Daoy (cell line): ENCODE measurements at regions not wholly inside any gene's neighbourhood (a gene's known extent, or its start where the extent isn't known, plus 50 kb on each side); places are given as distances from the start of the nearest gene placed in this dataset.
"Not testable (repeated sequence)": the region's sequence is repeated elsewhere in the genome, so short reads cannot be mapped to it uniquely, and the experiment has no call there.

Source experiments
- DNase-seq: peaks from one replicate; pipeline ENCODE4 v3.0.0-alpha.2; 2015; ENCODE audit warnings: low read depth

GRCh38 chr15:22665711-22666110 is 120.7 kb upstream of the NIPA1 start:
- not testable (repeated sequence) for DNase-seq

DNA sequence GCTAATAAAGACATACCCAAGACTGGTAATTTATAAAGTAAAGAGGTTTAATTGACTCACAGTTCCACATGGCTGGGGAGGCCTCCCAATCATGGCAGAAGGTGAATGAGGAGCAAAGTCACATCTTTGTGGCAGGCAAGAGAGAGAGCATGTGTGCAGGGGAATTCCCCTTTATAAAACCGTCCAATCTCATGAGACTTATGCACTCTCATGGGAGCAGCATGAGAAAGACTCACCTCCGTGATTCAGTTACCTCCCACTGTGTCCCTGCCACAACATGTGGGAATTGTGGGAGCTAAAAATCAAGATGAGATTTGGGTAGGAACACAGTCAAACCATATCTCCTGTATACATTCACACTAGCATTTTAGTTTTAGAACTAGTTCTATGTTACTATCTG is 101.7 kb upstream of the NIPA1 start:
- peak; percentile 23 for DNase-seq

GRCh38 chr15:22699881-22700280 is 86.6 kb upstream of the NIPA1 start:
- not testable (repeated sequence) for DNase-seq

DNA sequence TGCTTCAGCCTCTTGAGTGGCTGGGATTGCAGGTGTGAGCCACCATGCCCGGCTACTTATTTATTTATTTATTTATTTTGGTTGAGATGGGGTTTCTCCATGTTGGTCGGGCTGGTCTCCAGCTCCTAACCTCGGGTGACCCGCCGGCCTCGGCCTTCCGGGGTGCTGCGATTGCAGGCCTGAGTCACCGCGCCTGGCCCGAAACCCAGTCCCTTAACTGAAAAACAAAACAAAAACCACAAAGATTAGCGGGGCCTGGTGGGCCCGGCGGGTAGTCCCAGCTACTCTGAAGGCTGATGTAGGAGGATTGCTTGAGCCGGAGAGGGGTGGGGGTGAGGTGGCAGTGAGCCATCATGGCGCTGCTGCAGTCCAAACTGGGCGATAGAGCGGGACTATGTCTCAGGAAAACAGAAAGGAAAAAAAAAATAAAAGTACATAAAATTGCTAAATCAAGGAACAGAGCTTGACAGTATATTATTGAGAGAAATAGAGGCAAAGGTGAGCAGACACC is 75.6 kb upstream of the NIPA1 start:
- DNase-seq = not testable (repeated sequence)

DNA sequence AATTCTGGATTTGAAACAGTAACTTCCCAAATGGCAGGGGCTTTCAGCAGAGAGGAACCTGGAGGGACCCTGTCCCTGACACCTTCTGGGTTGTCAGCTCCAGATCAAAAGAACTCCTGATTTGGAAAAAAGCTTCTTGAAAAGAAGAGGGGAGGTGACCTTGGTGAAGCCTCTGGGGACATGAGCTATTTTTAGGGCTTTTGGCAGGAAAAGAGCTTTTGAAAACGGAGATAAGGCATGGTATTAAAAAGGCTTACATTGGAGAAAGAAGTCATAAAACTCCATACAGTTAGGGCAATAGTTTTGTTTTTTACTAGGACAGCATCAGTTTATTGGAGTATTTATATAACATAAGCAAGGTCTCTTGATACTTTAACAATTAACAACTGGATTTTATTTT is 72.5 kb upstream of the NIPA1 start:
- not testable (repeated sequence) for DNase-seq

DNA sequence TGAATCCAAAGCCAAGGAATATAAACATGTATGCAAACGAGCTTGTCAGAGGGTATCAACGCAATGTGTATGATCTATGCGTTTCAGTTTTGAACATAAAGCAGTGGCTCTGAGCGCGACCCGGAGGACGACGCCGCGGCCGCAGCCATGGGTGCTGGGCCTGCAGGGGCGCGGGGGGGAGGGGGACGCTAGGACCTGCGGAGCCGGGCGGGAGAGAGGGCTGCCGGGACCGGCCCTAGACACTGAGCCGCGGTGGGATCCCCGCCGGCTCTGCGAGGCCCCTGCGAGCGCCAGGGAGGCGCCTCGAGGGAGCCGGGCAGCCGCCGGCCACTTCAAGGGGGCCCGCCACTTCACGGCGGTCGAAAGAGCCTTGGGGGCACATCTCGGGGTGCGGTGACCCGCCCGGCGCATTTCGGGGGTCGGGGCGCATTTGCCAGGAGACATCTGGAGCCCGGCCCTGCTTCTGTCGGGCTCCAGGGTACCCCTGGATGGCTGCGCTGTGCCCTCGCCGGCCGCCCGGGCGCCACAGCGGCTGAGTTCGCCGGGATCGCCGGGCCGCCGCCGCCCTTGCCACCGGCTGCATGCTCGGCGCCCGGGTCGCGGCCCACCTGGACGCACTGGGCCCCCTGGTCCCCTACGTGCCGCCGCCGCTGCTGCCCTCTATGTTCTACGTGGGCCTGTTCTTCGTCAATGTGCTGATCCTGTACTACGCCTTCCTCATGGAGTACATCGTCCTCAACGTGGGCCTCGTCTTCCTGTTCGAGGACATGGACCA is 71.9 kb upstream of the NIPA1 start:
- not testable (repeated sequence) for DNase-seq

GRCh38 chr15:22715133-22715845 is 71.2 kb upstream of the NIPA1 start:
- not testable (repeated sequence) for DNase-seq

- DNase-seq = not testable (repeated sequence)
Observed at GRCh38 chr15:22719980-22720379, 66.5 kb upstream of the NIPA1 start.

DNA sequence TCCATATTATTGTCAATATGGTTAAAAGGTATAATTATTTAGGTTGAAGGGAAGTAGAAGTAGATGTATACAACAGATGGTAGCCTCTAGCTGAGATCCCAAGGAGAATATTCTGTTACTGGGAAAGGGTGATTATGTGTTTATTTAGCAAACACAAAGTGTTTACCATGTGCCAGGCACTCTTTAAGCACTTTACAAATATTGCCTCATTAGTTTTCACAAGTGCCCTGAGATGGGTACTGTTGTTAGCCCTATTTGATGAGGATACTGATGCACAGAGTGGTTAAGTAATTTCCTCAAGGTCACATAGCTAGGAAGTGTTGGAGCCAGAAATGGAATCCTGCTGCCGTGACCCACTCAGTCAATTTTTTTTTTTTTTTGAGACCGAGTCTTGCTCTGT is 60.3 kb upstream of the NIPA1 start:
- DNase-seq = not testable (repeated sequence)

DNA sequence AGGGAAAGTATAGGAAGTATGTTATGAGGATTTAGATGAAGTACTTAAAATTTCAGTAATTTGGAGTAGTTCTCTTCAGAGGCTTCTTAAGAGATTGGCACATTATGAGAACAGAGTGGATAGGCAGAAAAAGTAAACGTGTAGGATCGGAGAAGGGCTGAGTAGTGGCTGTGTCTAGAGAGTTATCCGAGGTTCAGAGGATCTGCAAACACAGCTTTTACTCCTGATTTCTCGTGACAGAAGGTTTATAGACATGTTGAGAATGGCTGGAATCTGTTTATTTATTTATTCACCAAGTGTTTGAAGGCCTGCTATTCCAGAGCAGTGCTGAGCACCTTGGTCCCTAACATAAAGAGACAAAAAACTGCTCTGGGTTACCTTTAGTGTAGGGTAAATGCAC is 51.4 kb upstream of the NIPA1 start:
- DNase-seq = not testable (repeated sequence)

DNA sequence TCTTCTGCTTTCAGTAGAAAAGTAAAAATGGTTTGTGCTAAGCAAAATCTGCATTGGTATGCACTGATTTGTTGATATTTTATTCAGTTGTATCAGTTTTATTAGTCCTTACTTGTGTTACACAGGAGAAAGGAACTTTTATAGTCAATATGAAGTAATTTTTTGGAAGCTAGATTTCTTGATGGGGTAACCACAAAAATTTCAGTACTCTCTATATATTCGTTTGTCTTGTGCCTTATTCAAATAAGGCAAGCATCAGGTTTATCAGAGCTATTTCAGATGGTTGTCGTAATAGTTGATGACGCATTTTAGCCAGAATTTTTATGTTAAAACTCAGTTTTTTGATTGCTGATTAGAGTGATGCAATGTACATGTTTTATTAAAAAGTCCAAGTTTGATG is 50.7 kb upstream of the NIPA1 start:
- no peak for DNase-seq

DNA sequence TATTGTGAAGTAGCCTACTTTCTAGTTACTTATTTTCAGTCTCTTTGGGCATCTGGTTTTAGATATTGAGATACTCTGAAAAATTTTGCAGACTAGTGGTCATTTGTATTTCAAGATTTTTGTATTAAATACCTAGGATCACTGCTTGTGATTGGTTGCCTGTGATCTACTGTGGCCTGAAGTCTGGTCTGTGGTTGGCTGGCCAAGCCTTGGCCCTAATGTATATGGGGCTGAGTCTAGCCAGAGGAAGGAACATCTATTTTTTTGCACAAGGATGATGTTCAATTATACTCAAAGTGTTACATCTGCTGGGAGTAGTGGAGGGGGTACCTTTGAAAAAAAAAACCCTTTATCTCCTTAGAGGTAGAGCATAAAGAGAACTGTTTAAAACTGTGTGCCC is 50.2 kb upstream of the NIPA1 start:
- DNase-seq = not testable (repeated sequence)
